Nephron (organoid): ENCODE measurements at regions not wholly inside any gene's neighbourhood (a gene's known extent, or its start where the extent isn't known, plus 50 kb on each side); places are given as distances from the start of the nearest gene placed in this dataset.

Experiments
- H3K27ac Mint-ChIP-seq, 3 experiments: 2 replicates each; pipeline ENCODE4 v1.8.0; 2020; ENCODE audit warnings: mixed read lengths in 3 of 3, mild to moderate bottlenecking in 2 of 3, moderate library complexity in 1 of 3
- H3K27me3 Mint-ChIP-seq: 2 replicates; pipeline ENCODE4 v1.8.0; 2021; ENCODE audit warnings: low read depth, mild to moderate bottlenecking, moderate library complexity, mixed read lengths
- H3K36me3 Mint-ChIP-seq: 2 replicates; pipeline ENCODE4 v1.8.0; 2020; ENCODE audit warnings: low read depth, mixed read lengths
- H3K4me1 Mint-ChIP-seq: 2 replicates; pipeline ENCODE4 v1.8.0; 2020; ENCODE audit warnings: mixed read lengths
- H3K4me3 Mint-ChIP-seq, 3 experiments: 2 replicates each; pipeline ENCODE4 v1.8.0; 2020; ENCODE audit warnings: mild to moderate bottlenecking in 3 of 3, mixed read lengths in 3 of 3, moderate library complexity in 2 of 3
- H3K9me3 Mint-ChIP-seq: 2 replicates; pipeline ENCODE4 v1.8.0; 2020; ENCODE audit warnings: mixed read lengths
- TF ChIP-seq, protein P1 (sequence below), 3 experiments: fragments of 200-600 bp; sonication (generic); IDR thresholded peaks; one replicate each; pipeline ENCODE4 v1.5.0; 2021; ENCODE audit warnings: antibody characterized with exemption in 3 of 3; ENCODE audit not compliant: unreplicated experiment in 3 of 3

DNA sequence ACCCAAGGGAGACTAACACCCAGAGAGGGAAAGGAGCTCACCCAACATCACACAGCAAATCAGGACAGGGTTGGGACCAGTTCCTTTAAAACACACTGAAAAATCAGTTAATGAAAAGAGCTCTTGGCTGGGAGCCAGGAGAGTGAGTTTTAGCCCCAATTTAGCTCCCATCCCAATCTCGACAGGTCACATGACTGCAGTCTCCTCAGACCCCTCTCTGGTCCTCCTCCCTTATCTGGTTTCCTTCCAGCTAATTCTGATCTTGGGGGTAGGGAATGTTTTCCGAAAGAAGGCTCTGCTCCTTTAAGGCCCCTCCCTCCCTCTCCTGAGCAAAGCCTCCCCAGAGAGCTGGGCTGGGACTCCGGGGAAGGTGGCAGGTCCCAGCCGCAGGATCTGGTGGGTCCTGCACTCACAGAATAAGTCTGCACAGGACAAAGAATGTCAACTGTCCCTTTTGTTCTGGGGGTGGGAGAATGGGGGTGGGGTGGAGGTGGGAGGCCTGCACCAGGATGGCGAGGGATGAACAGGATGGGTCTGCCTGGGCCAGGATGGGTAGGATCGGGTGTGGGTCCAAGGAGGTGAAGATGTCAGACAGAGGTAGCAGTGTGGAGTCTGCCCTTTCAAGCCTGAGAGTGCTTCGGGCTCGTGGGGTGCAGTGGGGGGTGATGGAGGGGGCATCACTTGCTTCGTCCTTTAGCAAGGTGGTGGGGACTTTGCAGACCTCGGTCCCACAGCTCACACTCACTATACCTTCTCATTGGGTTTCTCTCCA, 57.3 kb upstream of the SSBP3 start:
- Mint-ChIP-seq H3K4me3 (peak overlapping the region; percentile 20 to 57 (median 57)), H3K9me3 (no peaks in the 10 kb centered on the region), H3K4me1 (peaks cover 76% of the 10 kb centered on the region), H3K27me3 (peaks cover 6% of the 10 kb centered on the region), H3K36me3 (no peaks in the 10 kb centered on the region), H3K27ac (peak overlapping the region; percentile 94 to 98 (median 97))
- TF ChIP-seq, protein P1, sequence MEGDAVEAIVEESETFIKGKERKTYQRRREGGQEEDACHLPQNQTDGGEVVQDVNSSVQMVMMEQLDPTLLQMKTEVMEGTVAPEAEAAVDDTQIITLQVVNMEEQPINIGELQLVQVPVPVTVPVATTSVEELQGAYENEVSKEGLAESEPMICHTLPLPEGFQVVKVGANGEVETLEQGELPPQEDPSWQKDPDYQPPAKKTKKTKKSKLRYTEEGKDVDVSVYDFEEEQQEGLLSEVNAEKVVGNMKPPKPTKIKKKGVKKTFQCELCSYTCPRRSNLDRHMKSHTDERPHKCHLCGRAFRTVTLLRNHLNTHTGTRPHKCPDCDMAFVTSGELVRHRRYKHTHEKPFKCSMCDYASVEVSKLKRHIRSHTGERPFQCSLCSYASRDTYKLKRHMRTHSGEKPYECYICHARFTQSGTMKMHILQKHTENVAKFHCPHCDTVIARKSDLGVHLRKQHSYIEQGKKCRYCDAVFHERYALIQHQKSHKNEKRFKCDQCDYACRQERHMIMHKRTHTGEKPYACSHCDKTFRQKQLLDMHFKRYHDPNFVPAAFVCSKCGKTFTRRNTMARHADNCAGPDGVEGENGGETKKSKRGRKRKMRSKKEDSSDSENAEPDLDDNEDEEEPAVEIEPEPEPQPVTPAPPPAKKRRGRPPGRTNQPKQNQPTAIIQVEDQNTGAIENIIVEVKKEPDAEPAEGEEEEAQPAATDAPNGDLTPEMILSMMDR (IDR thresholded peaks at IDR 0.05; ENCODE audit: unreplicated experiment in 3 of 3) = no peak

DNA sequence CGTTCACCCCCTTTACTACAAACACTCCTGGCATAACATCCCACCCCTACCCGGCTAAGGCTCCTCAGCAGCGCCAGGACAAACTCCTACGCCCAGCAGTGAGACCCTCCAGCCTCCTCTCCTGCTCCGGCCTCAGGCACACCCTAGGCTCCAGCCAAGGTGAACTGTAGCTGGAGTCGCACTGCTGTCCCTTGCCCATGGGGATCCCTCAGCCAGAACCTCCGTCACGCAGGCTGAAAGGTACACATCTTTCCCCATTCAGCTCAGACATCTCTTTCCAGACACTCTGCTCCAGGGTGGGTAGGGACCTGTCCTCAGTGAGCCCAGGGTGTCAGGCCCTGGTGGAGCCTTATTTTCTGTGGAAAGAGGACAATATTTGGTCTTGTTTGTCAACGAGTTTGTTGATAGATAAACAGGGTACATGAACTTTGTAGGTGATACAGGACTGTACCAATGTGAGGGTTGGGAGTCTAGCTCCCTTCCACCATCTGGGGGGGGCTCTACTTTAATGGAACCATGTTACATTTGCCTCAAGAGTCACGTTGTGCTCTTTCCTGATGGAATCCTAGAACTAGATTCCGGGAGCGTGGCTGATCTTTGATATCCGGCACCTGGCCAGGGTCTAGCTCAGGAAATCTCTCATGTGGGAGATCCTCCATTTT, 56.5 kb upstream of the SSBP3 start:
- no peaks in the 10 kb centered on the region for H3K36me3 Mint-ChIP-seq

DNA sequence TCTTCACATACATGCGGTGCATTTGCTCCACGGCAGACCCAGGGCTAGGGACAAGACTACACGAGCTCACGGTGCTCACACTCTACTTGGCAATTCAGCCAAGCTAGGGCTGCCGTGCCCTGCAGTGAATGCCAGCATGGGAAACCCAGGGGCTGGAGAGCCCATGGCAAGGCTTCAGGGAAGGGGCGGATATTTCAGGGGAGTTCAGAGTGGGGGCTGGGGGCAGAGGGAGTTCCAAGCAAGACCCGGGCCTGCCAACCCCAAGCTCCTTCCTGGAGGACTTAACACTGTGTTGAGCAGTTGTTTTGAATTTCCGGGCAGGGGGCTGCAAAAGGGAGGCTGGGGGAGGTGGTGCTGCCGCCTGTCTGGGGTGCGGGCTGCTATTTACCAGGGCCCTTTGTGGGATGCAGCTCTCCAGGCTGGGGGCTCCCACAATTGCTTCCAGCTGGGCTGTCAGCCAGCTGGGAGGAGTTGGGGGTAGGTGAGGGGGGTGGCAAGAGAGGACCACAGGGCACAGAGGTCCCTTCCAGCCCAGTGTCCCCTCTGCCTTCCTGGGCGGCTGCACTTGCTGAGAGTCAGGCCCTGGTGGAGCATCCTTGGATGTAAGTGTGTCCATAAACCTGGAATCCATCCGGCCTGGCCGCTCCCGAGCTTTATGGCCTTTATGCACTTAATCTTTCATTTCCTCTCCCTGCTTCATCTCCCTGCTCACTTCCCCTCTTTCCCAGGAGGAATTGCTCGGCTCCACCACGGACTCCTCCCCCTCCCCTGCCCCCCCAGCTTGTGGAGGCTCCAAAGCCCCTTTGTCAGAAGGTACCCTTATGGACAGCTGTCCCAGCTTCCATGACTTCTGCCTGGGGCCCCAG, 55.8 kb upstream of the SSBP3 start:
- TF ChIP-seq, protein P1 (IDR thresholded peaks at IDR 0.05; ENCODE audit: unreplicated experiment in 3 of 3) = no peak
- Mint-ChIP-seq H3K27ac (peak overlapping the region; percentile 94 to 98 (median 97)), H3K36me3 (no peaks in the 10 kb centered on the region), H3K27me3 (peaks cover 6% of the 10 kb centered on the region), H3K4me3 (peak overlapping the region; percentile 46 to 58 (median 57)), H3K4me1 (peaks cover 74% of the 10 kb centered on the region), H3K9me3 (no peaks in the 10 kb centered on the region)

More for the DNA sequence above, 56.5 kb upstream of the SSBP3 start:
- peak overlapping the region; percentile 94 to 98 (median 97) for H3K27ac Mint-ChIP-seq
- H3K9me3 Mint-ChIP-seq = no peaks in the 10 kb centered on the region
- TF ChIP-seq, protein P1 (IDR thresholded peaks at IDR 0.05; ENCODE audit: unreplicated experiment in 3 of 3) = no peak
- H3K4me1 Mint-ChIP-seq = peaks cover 76% of the 10 kb centered on the region
- peak overlapping the region; percentile 43 to 58 (median 57) for H3K4me3 Mint-ChIP-seq
- peaks cover 6% of the 10 kb centered on the region for H3K27me3 Mint-ChIP-seq

DNA sequence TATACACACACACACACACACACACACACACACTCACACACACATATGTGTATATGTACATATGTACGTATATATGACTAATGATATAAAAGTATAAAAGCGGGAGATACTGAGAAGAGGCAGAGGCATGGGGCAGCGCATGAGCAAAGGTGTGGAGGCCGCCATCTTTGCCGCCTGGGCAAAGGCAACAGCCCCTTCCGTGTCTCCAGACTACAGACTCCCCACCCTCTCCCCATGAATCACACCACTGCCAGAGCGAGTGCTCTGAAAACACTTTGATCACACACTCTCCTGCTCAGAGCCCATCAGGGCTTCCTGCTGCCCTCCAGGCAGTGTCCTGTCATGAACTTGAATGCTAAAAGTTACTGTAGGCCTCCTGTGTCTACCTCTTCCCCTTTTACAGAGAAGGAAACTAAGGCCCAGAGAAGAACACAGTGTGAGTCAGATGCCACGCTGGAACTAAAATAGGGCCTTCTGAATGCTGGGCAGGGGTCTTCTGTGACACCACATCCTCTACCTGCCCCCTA, 54.7 kb upstream of the SSBP3 start:
- H3K9me3 Mint-ChIP-seq = no peaks in the 10 kb centered on the region
- TF ChIP-seq, protein P1 (IDR thresholded peaks at IDR 0.05; ENCODE audit: unreplicated experiment in 3 of 3) = no peak
- H3K4me3 Mint-ChIP-seq = peak overlapping the region in 1 of 3 experiments; percentile 41
- no peaks in the 10 kb centered on the region for H3K36me3 Mint-ChIP-seq
- H3K4me1 Mint-ChIP-seq = peaks cover 74% of the 10 kb centered on the region
- H3K27me3 Mint-ChIP-seq = peaks cover 3% of the 10 kb centered on the region
- peak overlapping the region; percentile 94 to 98 (median 97) for H3K27ac Mint-ChIP-seq

DNA sequence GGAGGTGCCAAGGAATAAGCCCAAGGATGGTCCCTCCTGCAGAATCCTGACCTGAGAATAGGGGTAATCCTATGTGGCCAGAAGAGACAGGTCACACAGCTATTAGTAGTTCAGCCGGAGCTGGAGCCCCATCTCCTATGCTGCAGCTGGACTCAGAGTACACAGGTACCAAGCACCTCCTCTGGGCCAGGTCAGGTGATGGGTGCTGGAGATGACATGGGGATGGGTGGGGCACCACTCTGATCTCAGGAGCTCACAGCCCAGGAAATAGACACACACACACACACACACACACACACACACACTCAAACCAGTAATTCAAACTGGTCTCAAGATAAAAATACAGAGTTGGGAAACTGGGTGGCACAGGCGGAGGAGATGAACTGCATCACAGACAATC, 54.2 kb upstream of the SSBP3 start:
- TF ChIP-seq, protein P1 (IDR thresholded peaks at IDR 0.05; ENCODE audit: unreplicated experiment in 3 of 3) = no peak
- H3K27me3 Mint-ChIP-seq = peaks cover 3% of the 10 kb centered on the region

More for the DNA sequence above, 54.2 kb upstream of the SSBP3 start:
- H3K27ac Mint-ChIP-seq = peak overlapping the region; percentile 94 to 98 (median 97)
- H3K9me3 Mint-ChIP-seq = no peaks in the 10 kb centered on the region
- H3K4me1 Mint-ChIP-seq = peaks cover 72% of the 10 kb centered on the region
- H3K4me3 Mint-ChIP-seq = peak overlapping the region in 1 of 3 experiments; percentile 38
- H3K36me3 Mint-ChIP-seq = no peaks in the 10 kb centered on the region
